Natural killer cell (primary cell): ENCODE measurements at regions not wholly inside any gene's neighbourhood (a gene's known extent, or its start where the extent isn't known, plus 50 kb on each side); places are given as distances from the start of the nearest gene placed in this dataset.

Experiments
- ATAC-seq, 3 donors: fragments of 150-1000 bp in 2 of 3; fragments of 200-7000 bp in 1 of 3; cut with Tn5 transposase; 1 replicate in 1 of 3; 2 replicates in 2 of 3; pipeline ENCODE4 v1.10.0; 2021; ENCODE audit warnings: mild to moderate bottlenecking in 2 of 3, moderate library complexity in 2 of 3
- DNase-seq, 2 donors: peaks; one replicate each; pipeline versions ENCODE4 v3.0.0 to v3.0.0-alpha.2; 2013 to 2021; ENCODE audit warnings: mixed read lengths in 1 of 2
- H3K27ac ChIP-seq: one replicate; pipeline ENCODE4 v1.5.1; 2013; ENCODE audit warnings: mild to moderate bottlenecking, low read length
- H3K27me3 ChIP-seq: one replicate; pipeline ENCODE4 v1.6.1; 2013; ENCODE audit warnings: low read length; ENCODE audit not compliant: control insufficient read depth, insufficient read depth
- H3K36me3 ChIP-seq: one replicate; pipeline ENCODE4 v1.6.1; 2013; ENCODE audit warnings: low read length; ENCODE audit not compliant: control insufficient read depth, insufficient read depth
- H3K4me1 ChIP-seq: one replicate; pipeline ENCODE4 v1.6.1; 2013; ENCODE audit warnings: low read length; ENCODE audit not compliant: control insufficient read depth, insufficient read depth
- H3K4me3 ChIP-seq: one replicate; pipeline ENCODE4 v1.5.1; 2013; ENCODE audit warnings: low read length
- H3K9me3 ChIP-seq: one replicate; pipeline ENCODE4 v1.6.1; 2013; ENCODE audit warnings: low read length; ENCODE audit not compliant: control insufficient read depth, insufficient read depth
- H3K27ac Mint-ChIP-seq, 2 donors: one replicate each; pipeline ENCODE4 v1.8.0; 2022; ENCODE audit warnings: mild to moderate bottlenecking in 2 of 2, mixed read lengths in 2 of 2, moderate library complexity in 1 of 2
- H3K27me3 Mint-ChIP-seq, 2 donors: one replicate each; pipeline ENCODE4 v1.8.0; 2022; ENCODE audit warnings: low read depth in 2 of 2, mixed read lengths in 2 of 2
- H3K36me3 Mint-ChIP-seq: one replicate; pipeline ENCODE4 v1.8.0; 2022; ENCODE audit warnings: mixed read lengths
- H3K4me1 Mint-ChIP-seq, 2 donors: one replicate each; pipeline ENCODE4 v1.8.0; 2022; ENCODE audit warnings: mixed read lengths in 2 of 2
- H3K4me3 Mint-ChIP-seq: one replicate; pipeline ENCODE4 v1.8.0; 2022; ENCODE audit warnings: mild to moderate bottlenecking, moderate library complexity, mixed read lengths
- H3K9me3 Mint-ChIP-seq, 2 donors: one replicate each; pipeline ENCODE4 v1.8.0; 2022; ENCODE audit warnings: mixed read lengths in 2 of 2
- CTCF ChIP-seq: fragments of 200-600 bp; IDR thresholded peaks from one replicate; pipeline ENCODE4 v1.8.0; 2022; ENCODE audit warnings: antibody characterized with exemption
- WGBS: methylation state at CpG from one replicate; pipeline ENCODE4 v1.1.7; 2013; ENCODE audit warnings: missing lambda C conversion rate; ENCODE audit not compliant: insufficient coverage; 5-methylcytosine and 5-hydroxymethylcytosine counted together
- intact Hi-C: fragments of 100-400 bp; cut with micrococcal nuclease; formaldehyde crosslinking; loops from one replicate; pipeline ENCODE4 v1.14.2; 2022

- intact Hi-C loops = no loop called here
- no peaks in the 10 kb centered on the region for H3K36me3 Mint-ChIP-seq
- H3K4me1 Mint-ChIP-seq = no peaks in the 10 kb centered on the region
- no peak overlapping the region for H3K27ac Mint-ChIP-seq
- 71% methylated on average over 3 of the region's 3 CpGs for WGBS
- no peak for TF ChIP-seq CTCF
- H3K27me3 Mint-ChIP-seq = no peaks in the 10 kb centered on the region
- ATAC-seq (no peak), DNase-seq (no peak)
- H3K27ac ChIP-seq = no peak overlapping the region
- H3K36me3 ChIP-seq = no peaks in the 10 kb centered on the region
- no peaks in the 10 kb centered on the region for H3K9me3 Mint-ChIP-seq
- no peaks in the 10 kb centered on the region for H3K4me1 ChIP-seq
- no peaks in the 10 kb centered on the region for H3K9me3 ChIP-seq
- no peak overlapping the region for H3K4me3 ChIP-seq
- no peak overlapping the region for H3K4me3 Mint-ChIP-seq
- H3K27me3 ChIP-seq = no peaks in the 10 kb centered on the region
These were observed 280.3 kb downstream of the OMA1 start for GRCh38 chr1:58266242-58266641.

- H3K9me3 ChIP-seq = no peaks in the 10 kb centered on the region
- H3K27ac ChIP-seq = no peak overlapping the region
- no peak overlapping the region for H3K4me3 ChIP-seq
- no peak overlapping the region for H3K27ac Mint-ChIP-seq
- peaks cover 0 to 4% of the 10 kb centered on the region in 2 donors for H3K27me3 Mint-ChIP-seq
- H3K4me3 Mint-ChIP-seq = no peak overlapping the region
- 29% methylated on average over 1 of the region's 2 CpGs for WGBS
- intact Hi-C loops = no loop called here
- DNase-seq = no peak
- H3K4me1 Mint-ChIP-seq = no peaks in the 10 kb centered on the region
- no peak for ATAC-seq
- no peaks in the 10 kb centered on the region for H3K36me3 Mint-ChIP-seq
- H3K27me3 ChIP-seq = no peaks in the 10 kb centered on the region
- TF ChIP-seq CTCF = no peak
- no peaks in the 10 kb centered on the region for H3K36me3 ChIP-seq
- H3K9me3 Mint-ChIP-seq = no peaks in the 10 kb centered on the region
- no peaks in the 10 kb centered on the region for H3K4me1 ChIP-seq
These were observed 282.1 kb downstream of the OMA1 start for GRCh38 chr1:58264462-58264861.

GRCh38 chr1:58262702-58263101 lies 283.8 kb downstream of the OMA1 start:
- Mint-ChIP-seq H3K9me3 (no peaks in the 10 kb centered on the region), H3K27ac (no peak overlapping the region), H3K4me3 (no peak overlapping the region), H3K36me3 (no peaks in the 10 kb centered on the region), H3K4me1 (no peaks in the 10 kb centered on the region), H3K27me3 (peaks cover 0 to 4% of the 10 kb centered on the region in 2 donors)
- Histone ChIP-seq H3K4me1 (no peaks in the 10 kb centered on the region), H3K27ac (no peak overlapping the region), H3K27me3 (no peaks in the 10 kb centered on the region), H3K36me3 (no peaks in the 10 kb centered on the region), H3K9me3 (no peaks in the 10 kb centered on the region), H3K4me3 (no peak overlapping the region)
- intact Hi-C loops = no loop called here
- no peak for DNase-seq
- WGBS = 100% methylated on average over 1 of the region's 2 CpGs
- no peak for ATAC-seq
- no peak for TF ChIP-seq CTCF

- H3K27ac Mint-ChIP-seq = no peak overlapping the region
- 93% methylated on average over 10 of the region's 10 CpGs for WGBS
- H3K27ac ChIP-seq = no peak overlapping the region
- no peaks in the 10 kb centered on the region for H3K36me3 ChIP-seq
- H3K27me3 ChIP-seq = no peaks in the 10 kb centered on the region
- ATAC-seq = no peak
- no peak for TF ChIP-seq CTCF
- H3K27me3 Mint-ChIP-seq = peaks cover 4 to 7% of the 10 kb centered on the region in 2 donors
- no peak overlapping the region for H3K4me3 Mint-ChIP-seq
- peaks cover 0 to 2% of the 10 kb centered on the region in 2 donors for H3K9me3 Mint-ChIP-seq
- intact Hi-C loops = no loop called here
- no peak for DNase-seq
- H3K4me3 ChIP-seq = no peak overlapping the region
- H3K4me1 ChIP-seq = no peaks in the 10 kb centered on the region
- H3K9me3 ChIP-seq = no peaks in the 10 kb centered on the region
- no peaks in the 10 kb centered on the region for H3K4me1 Mint-ChIP-seq
- no peaks in the 10 kb centered on the region for H3K36me3 Mint-ChIP-seq
These were observed 288.4 kb downstream of the OMA1 start for GRCh38 chr1:58258082-58258481.
